DOHH2 (cell line): ENCODE measurements at regions not wholly inside any gene's neighbourhood (a gene's known extent, or its start where the extent isn't known, plus 50 kb on each side); places are given as distances from the start of the nearest gene placed in this dataset.

Source experiments
- H3F3A ChIP-seq: fragments of 200-600 bp; sonication (generic), shearing (Covaris generic); 2 replicates; pipeline ENCODE4 v1.6.0; 2016; ENCODE audit warnings: antibody characterized with exemption, mild to moderate bottlenecking; ENCODE audit not compliant: control insufficient read depth, insufficient read depth
- H3K27ac ChIP-seq: fragments of 200-600 bp; sonication (generic); 2 replicates; pipeline ENCODE4 v1.5.1; 2014; ENCODE audit warnings: low read depth, mild to moderate bottlenecking, low read length, moderate library complexity
- H3K27me3 ChIP-seq: fragments of 200-600 bp; sonication (generic); 2 replicates; pipeline ENCODE4 v1.6.1; 2014; ENCODE audit warnings: mild to moderate bottlenecking, low read length, mixed read lengths; ENCODE audit not compliant: control insufficient read depth
- H3K36me3 ChIP-seq: fragments of 200-600 bp; sonication (generic); 2 replicates; pipeline ENCODE4 v1.6.1; 2014; ENCODE audit warnings: mild to moderate bottlenecking, low read length, moderate library complexity, mixed read lengths; ENCODE audit not compliant: control insufficient read depth
- H3K4me1 ChIP-seq: fragments of 200-600 bp; sonication (generic); 2 replicates; pipeline ENCODE4 v1.6.1; 2014; ENCODE audit warnings: mild to moderate bottlenecking, low read length, mixed read lengths; ENCODE audit not compliant: control insufficient read depth
- H3K4me2 ChIP-seq: fragments of 200-600 bp; sonication (generic); 2 replicates; pipeline ENCODE4 v1.6.0; 2014; ENCODE audit warnings: mild to moderate bottlenecking, low read length, moderate library complexity
- H3K4me3 ChIP-seq: fragments of 200-600 bp; sonication (generic); 2 replicates; pipeline ENCODE4 v1.5.1; 2014; ENCODE audit warnings: mild to moderate bottlenecking, low read length, mixed read lengths
- H3K79me2 ChIP-seq: fragments of 200-600 bp; sonication (generic); 2 replicates; pipeline ENCODE4 v1.6.1; 2014; ENCODE audit warnings: mild to moderate bottlenecking, low read length, mixed read lengths; ENCODE audit not compliant: control insufficient read depth
- H3K9me2 ChIP-seq: fragments of 200-600 bp; sonication (generic); replicated peaks from 2 replicates; pipeline ENCODE4 v1.6.1; 2014; ENCODE audit warnings: mild to moderate bottlenecking, low read length, mixed read lengths; ENCODE audit not compliant: control insufficient read depth
- H3K9me3 ChIP-seq: fragments of 200-600 bp; sonication (generic); 2 replicates; pipeline ENCODE4 v1.6.1; 2014; ENCODE audit warnings: antibody characterized with exemption, low read length, mixed read lengths; ENCODE audit not compliant: control insufficient read depth, insufficient read depth
- H4K20me1 ChIP-seq: fragments of 200-600 bp; sonication (generic); 2 replicates; pipeline ENCODE4 v1.6.0; 2014; ENCODE audit warnings: low read depth, mild to moderate bottlenecking, antibody characterized with exemption, low read length, moderate library complexity; ENCODE audit not compliant: control insufficient read depth, insufficient read depth
- EZH2phosphoT487 ChIP-seq: fragments of 200-600 bp; sonication (generic); IDR thresholded peaks from 2 replicates; pipeline ENCODE4 v1.6.1; 2017; ENCODE audit warnings: borderline replicate concordance, mild to moderate bottlenecking, antibody characterized with exemption, low read length, moderate library complexity, mixed read lengths
- TF ChIP-seq, protein P1 (sequence below): fragments of 200-600 bp; sonication (generic); IDR thresholded peaks from one replicate; pipeline ENCODE4 v1.5.1; 2014; ENCODE audit warnings: antibody characterized with exemption, mild to moderate bottlenecking, low read depth, low read length; ENCODE audit not compliant: poor library complexity, severe bottlenecking

GRCh38 chr13:50730496-50731351, 112.8 kb downstream of the DLEU7 start:
- Histone ChIP-seq H3K79me2 (no peaks in the 10 kb centered on the region), H3K4me1 (peaks cover 10% of the 10 kb centered on the region), H3K27ac (no peak overlapping the region), H3K36me3 (no peaks in the 10 kb centered on the region), H3K4me2 (no peak overlapping the region), H3F3A (no peaks in the 10 kb centered on the region), H3K4me3 (no peak overlapping the region), H3K9me3 (peaks cover 15% of the 10 kb centered on the region; the same call in 1 of the 2 replicates), H3K27me3 (no peaks in the 10 kb centered on the region), H3K9me2 (no peaks in the 10 kb centered on the region), H4K20me1 (no peaks in the 10 kb centered on the region)
- TF ChIP-seq, protein P1, sequence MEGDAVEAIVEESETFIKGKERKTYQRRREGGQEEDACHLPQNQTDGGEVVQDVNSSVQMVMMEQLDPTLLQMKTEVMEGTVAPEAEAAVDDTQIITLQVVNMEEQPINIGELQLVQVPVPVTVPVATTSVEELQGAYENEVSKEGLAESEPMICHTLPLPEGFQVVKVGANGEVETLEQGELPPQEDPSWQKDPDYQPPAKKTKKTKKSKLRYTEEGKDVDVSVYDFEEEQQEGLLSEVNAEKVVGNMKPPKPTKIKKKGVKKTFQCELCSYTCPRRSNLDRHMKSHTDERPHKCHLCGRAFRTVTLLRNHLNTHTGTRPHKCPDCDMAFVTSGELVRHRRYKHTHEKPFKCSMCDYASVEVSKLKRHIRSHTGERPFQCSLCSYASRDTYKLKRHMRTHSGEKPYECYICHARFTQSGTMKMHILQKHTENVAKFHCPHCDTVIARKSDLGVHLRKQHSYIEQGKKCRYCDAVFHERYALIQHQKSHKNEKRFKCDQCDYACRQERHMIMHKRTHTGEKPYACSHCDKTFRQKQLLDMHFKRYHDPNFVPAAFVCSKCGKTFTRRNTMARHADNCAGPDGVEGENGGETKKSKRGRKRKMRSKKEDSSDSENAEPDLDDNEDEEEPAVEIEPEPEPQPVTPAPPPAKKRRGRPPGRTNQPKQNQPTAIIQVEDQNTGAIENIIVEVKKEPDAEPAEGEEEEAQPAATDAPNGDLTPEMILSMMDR: no peak
- no peak for TF ChIP-seq EZH2phosphoT487

- no peaks in the 10 kb centered on the region for H3F3A ChIP-seq
- no peaks in the 10 kb centered on the region for H3K36me3 ChIP-seq
- no peak overlapping the region for H3K4me3 ChIP-seq
- H3K4me1 ChIP-seq: peaks cover 3% of the 10 kb centered on the region
- H3K4me2 ChIP-seq: no peak overlapping the region
- peaks cover 15% of the 10 kb centered on the region; the same call in 1 of the 2 replicates for H3K9me3 ChIP-seq
- TF ChIP-seq, protein P1: no peak
- TF ChIP-seq EZH2phosphoT487: no peak
- no peaks in the 10 kb centered on the region for H4K20me1 ChIP-seq
- no peaks in the 10 kb centered on the region for H3K79me2 ChIP-seq
- no peak overlapping the region for H3K27ac ChIP-seq
- H3K9me2 ChIP-seq: no peaks in the 10 kb centered on the region
- no peaks in the 10 kb centered on the region for H3K27me3 ChIP-seq
These were observed 112.1 kb downstream of the DLEU7 start for GRCh38 chr13:50731400-50731799.

- no peaks in the 10 kb centered on the region for H4K20me1 ChIP-seq
- no peak overlapping the region for H3K27ac ChIP-seq
- no peaks in the 10 kb centered on the region for H3F3A ChIP-seq
- H3K27me3 ChIP-seq: no peaks in the 10 kb centered on the region
- no peaks in the 10 kb centered on the region for H3K36me3 ChIP-seq
- H3K9me2 ChIP-seq: no peaks in the 10 kb centered on the region
- H3K79me2 ChIP-seq: no peaks in the 10 kb centered on the region
- peaks cover 15% of the 10 kb centered on the region; the same call in 1 of the 2 replicates for H3K9me3 ChIP-seq
- no peaks in the 10 kb centered on the region for H3K4me1 ChIP-seq
- no peak for TF ChIP-seq EZH2phosphoT487
- TF ChIP-seq, protein P1: no peak
- H3K4me3 ChIP-seq: no peak overlapping the region
- H3K4me2 ChIP-seq: no peak overlapping the region
These were observed 110.8 kb downstream of the DLEU7 start for GRCh38 chr13:50732712-50733111.
